Liver (tissue), 8 donors: ENCODE measurements at regions not wholly inside any gene's neighbourhood (a gene's known extent, or its start where the extent isn't known, plus 50 kb on each side); places are given as distances from the start of the nearest gene placed in this dataset.

Source experiments
- DNase-seq: peaks from one replicate; pipeline ENCODE4 v3.0.0-alpha.2; 2017; ENCODE audit warnings: low spot score
- H3K27ac ChIP-seq, 2 donors: one replicate each; pipeline ENCODE4 v1.7.0; 2013; ENCODE audit warnings: inconsistent platforms in 2 of 2, low read length in 2 of 2, control low read depth in 1 of 2, low read depth in 1 of 2, mild to moderate bottlenecking in 1 of 2
- H3K27me3 ChIP-seq, 4 donors: one replicate each; pipeline versions ENCODE4 v1.6.1 to v1.7.0; 2013; ENCODE audit warnings: low read length in 3 of 4, inconsistent platforms in 1 of 4, mild to moderate bottlenecking in 1 of 4, moderate library complexity in 1 of 4; ENCODE audit not compliant: control insufficient read depth in 4 of 4, insufficient read depth in 4 of 4
- H3K36me3 ChIP-seq, 4 donors: one replicate each; pipeline versions ENCODE4 v1.6.1 to v1.7.0; 2013; ENCODE audit warnings: low read length in 3 of 4, mild to moderate bottlenecking in 3 of 4, low read depth in 1 of 4, moderate library complexity in 1 of 4; ENCODE audit not compliant: control insufficient read depth in 4 of 4, insufficient read depth in 3 of 4
- H3K4me1 ChIP-seq, 4 donors: one replicate each; pipeline versions ENCODE4 v1.6.1 to v1.7.0; 2013; ENCODE audit warnings: low read length in 3 of 4, mild to moderate bottlenecking in 3 of 4, moderate library complexity in 1 of 4; ENCODE audit not compliant: control insufficient read depth in 4 of 4, insufficient read depth in 4 of 4
- H3K4me3 ChIP-seq, 3 donors: one replicate each; pipeline versions ENCODE4 v1.6.1 to v1.7.0; 2013; ENCODE audit warnings: low read length in 3 of 3, control low read depth in 1 of 3, low read depth in 1 of 3, mild to moderate bottlenecking in 1 of 3
- H3K9ac ChIP-seq, 2 donors: one replicate each; pipeline ENCODE4 v1.7.0; 2013; ENCODE audit warnings: low read length in 2 of 2, mild to moderate bottlenecking in 2 of 2, moderate library complexity in 2 of 2, control low read depth in 1 of 2, low read depth in 1 of 2
- H3K9me3 ChIP-seq, 4 donors: one replicate each; pipeline versions ENCODE4 v1.6.1 to v1.7.0; 2013; ENCODE audit warnings: low read length in 3 of 4; ENCODE audit not compliant: control insufficient read depth in 4 of 4
- ATF3 ChIP-seq: IDR thresholded peaks from 2 replicates; pipeline ENCODE4 v1.6.1; 2016; ENCODE audit warnings: antibody characterized with exemption
- CTCF ChIP-seq: fragments of 150-350 bp; IDR thresholded peaks from 2 replicates; pipeline ENCODE4 v1.5.1; 2017; ENCODE audit warnings: improper control_type of control experiment, low read depth, low read length; ENCODE audit not compliant: missing input control
- EGR1 ChIP-seq, 2 donors: IDR thresholded peaks; 2 replicates each; pipeline ENCODE4 v1.6.1; 2016 to 2018; ENCODE audit warnings: antibody characterized with exemption in 2 of 2, low read depth in 2 of 2
- FOXA1 ChIP-seq: IDR thresholded peaks from 2 replicates; pipeline ENCODE4 v1.6.1; 2016; ENCODE audit warnings: antibody characterized with exemption
- FOXA2 ChIP-seq: IDR thresholded peaks from 2 replicates; pipeline ENCODE4 v1.6.1; 2016; ENCODE audit warnings: antibody characterized with exemption
- GABPA ChIP-seq, 2 donors: IDR thresholded peaks in 1 of 2; conservative IDR thresholded peaks in 1 of 2; 2 replicates each; pipeline ENCODE4 v1.6.1; 2016; ENCODE audit warnings: antibody characterized with exemption in 2 of 2, mild to moderate bottlenecking in 1 of 2, moderate library complexity in 1 of 2
- HNF4A ChIP-seq, 2 donors: conservative IDR thresholded peaks; 2 replicates each; pipeline ENCODE4 v1.6.1; 2016; ENCODE audit warnings: antibody characterized with exemption in 2 of 2, mild to moderate bottlenecking in 2 of 2
- HNF4G ChIP-seq: IDR thresholded peaks from 2 replicates; pipeline ENCODE4 v1.6.1; 2016; ENCODE audit warnings: antibody characterized with exemption
- JUND ChIP-seq, 2 donors: IDR thresholded peaks; 2 replicates each; pipeline ENCODE4 v1.6.1; 2016; ENCODE audit warnings: antibody characterized with exemption in 2 of 2
- MAX ChIP-seq: IDR thresholded peaks from 2 replicates; pipeline ENCODE4 v1.6.1; 2016; ENCODE audit warnings: antibody characterized with exemption
- NR2F2 ChIP-seq: IDR thresholded peaks from 2 replicates; pipeline ENCODE4 v1.6.1; 2016; ENCODE audit warnings: antibody characterized with exemption
- RAD21 ChIP-seq, 2 donors: IDR thresholded peaks; 2 replicates each; pipeline ENCODE4 v1.6.1; 2016; ENCODE audit warnings: antibody characterized with exemption in 2 of 2, mild to moderate bottlenecking in 2 of 2
- REST ChIP-seq: IDR thresholded peaks from 2 replicates; pipeline ENCODE4 v1.6.1; 2016; ENCODE audit warnings: antibody characterized with exemption, mild to moderate bottlenecking
- SP1 ChIP-seq: IDR thresholded peaks from 2 replicates; pipeline ENCODE4 v1.6.1; 2018; ENCODE audit warnings: antibody characterized with exemption, mild to moderate bottlenecking
- TAF1 ChIP-seq: conservative IDR thresholded peaks from 2 replicates; pipeline ENCODE4 v1.6.1; 2016; ENCODE audit warnings: antibody characterized with exemption, mild to moderate bottlenecking
- YY1 ChIP-seq: IDR thresholded peaks from 2 replicates; pipeline ENCODE4 v1.6.1; 2016; ENCODE audit warnings: antibody characterized with exemption, mild to moderate bottlenecking
- ZBTB33 ChIP-seq: IDR thresholded peaks from 2 replicates; pipeline ENCODE4 v1.6.1; 2016; ENCODE audit warnings: antibody characterized with exemption
- WGBS: extraction: QIAGEN DNeasy Blood & Tissue Kit; methylation state at CpG from one replicate; pipeline ENCODE4 v1.1.7; 2013; 5-methylcytosine and 5-hydroxymethylcytosine counted together
- donor health status: healthy.
- donor health status: healthy.
- donor health status: healthy.
- donor health status: healthy.
- donor health status: healthy.

GRCh38 chr18:47615043-47615442, 315.4 kb downstream of the SMAD2 start (continued):
- TF ChIP-seq HNF4A (conservative IDR thresholded peaks at IDR 0.05) (no peak), ZBTB33 (no peak), MAX (no peak), RAD21 (IDR thresholded peaks at IDR 0.05) (no peak), EGR1 (IDR thresholded peaks at IDR 0.05; ENCODE audit: low read depth in 2 of 2) (no peak)

GRCh38 chr18:47613929-47614328, 316.5 kb downstream of the SMAD2 start:
- Histone ChIP-seq H3K36me3 (no peaks in the 10 kb centered on the region), H3K9me3 (peaks cover 0 to 7% (median 3%) of the 10 kb centered on the region in 4 donors), H3K4me3 (no peak overlapping the region), H3K27me3 (peaks cover 0 to 5% (median 0%) of the 10 kb centered on the region in 4 donors), H3K9ac (no peak overlapping the region), H3K4me1 (no peaks in the 10 kb centered on the region), H3K27ac (no peak overlapping the region)
- DNase-seq, result no peak
- no peak for TF ChIP-seq HNF4G
- no peak for TF ChIP-seq ATF3
- no peak for TF ChIP-seq MAX
- no peak for TF ChIP-seq GABPA (IDR thresholded peaks at IDR 0.05 in 1 of 2, conservative IDR thresholded peaks at IDR 0.05 in 1 of 2)
- no peak for TF ChIP-seq YY1
- TF ChIP-seq FOXA1, result no peak
- no peak for TF ChIP-seq EGR1 (IDR thresholded peaks at IDR 0.05; ENCODE audit: low read depth in 2 of 2)
- no peak for TF ChIP-seq HNF4A (conservative IDR thresholded peaks at IDR 0.05)

GRCh38 chr18:47611649-47612048, 318.8 kb downstream of the SMAD2 start:
- peaks cover 0 to 7% (median 3%) of the 10 kb centered on the region in 4 donors for H3K9me3 ChIP-seq
- no peak overlapping the region for H3K9ac ChIP-seq
- TF ChIP-seq SP1, result no peak
- TF ChIP-seq REST, result no peak
- TF ChIP-seq ATF3, result no peak
- no peak for TF ChIP-seq FOXA1
- TF ChIP-seq EGR1 (IDR thresholded peaks at IDR 0.05; ENCODE audit: low read depth in 2 of 2), result no peak
- TF ChIP-seq NR2F2, result no peak
- TF ChIP-seq MAX, result no peak
- TF ChIP-seq ZBTB33, result no peak
- no peak for TF ChIP-seq HNF4A (conservative IDR thresholded peaks at IDR 0.05)
- no peak for TF ChIP-seq GABPA (IDR thresholded peaks at IDR 0.05 in 1 of 2, conservative IDR thresholded peaks at IDR 0.05 in 1 of 2)
- TF ChIP-seq TAF1, result no peak
- no peak for TF ChIP-seq JUND (IDR thresholded peaks at IDR 0.05)
- no peak for TF ChIP-seq FOXA2
- TF ChIP-seq CTCF, result no peak
- H3K4me1 ChIP-seq, result no peaks in the 10 kb centered on the region
- 57% methylated on average over 3 of the region's 3 CpGs for WGBS
- no peak overlapping the region for H3K4me3 ChIP-seq
- peaks cover 0 to 5% (median 0%) of the 10 kb centered on the region in 4 donors for H3K27me3 ChIP-seq
- no peaks in the 10 kb centered on the region for H3K36me3 ChIP-seq
- no peak for DNase-seq
- H3K27ac ChIP-seq, result no peak overlapping the region
